Testis (tissue), 2 donors: ENCODE measurements at regions not wholly inside any gene's neighbourhood (a gene's known extent, or its start where the extent isn't known, plus 50 kb on each side); places are given as distances from the start of the nearest gene placed in this dataset.

Experiments used
- DNase-seq: peaks from one replicate; pipeline ENCODE4 v3.0.0-alpha.2; 2019
- H3K27ac ChIP-seq, 2 donors: fragments of 200-600 bp; sonication (generic); one replicate each; pipeline ENCODE4 v1.5.1; 2019
- H3K27me3 ChIP-seq: fragments of 200-600 bp; sonication (generic); one replicate; pipeline ENCODE4 v1.5.1; 2019
- H3K36me3 ChIP-seq: fragments of 200-600 bp; sonication (generic); one replicate; pipeline ENCODE4 v1.5.1; 2017; ENCODE audit warnings: low read depth; ENCODE audit errors: missing control alignments
- H3K4me1 ChIP-seq: fragments of 200-600 bp; sonication (generic); one replicate; pipeline ENCODE4 v1.5.1; 2019
- H3K4me3 ChIP-seq, 2 donors: fragments of 200-600 bp; sonication (generic); one replicate each; pipeline ENCODE4 v1.5.1; 2017 to 2019
- H3K9me3 ChIP-seq: fragments of 200-600 bp; sonication (generic); one replicate; pipeline ENCODE4 v1.5.1; 2017
- CTCF ChIP-seq, 3 experiments: fragments of 450-650 bp in 2 of 3; fragments of 200-600 bp in 1 of 3; sonication (generic) in 1 of 3; IDR thresholded peaks; one replicate each; pipeline ENCODE4 v1.5.1; 2016 to 2019; ENCODE audit warnings: antibody characterized with exemption in 3 of 3, mild to moderate bottlenecking in 2 of 3, moderate library complexity in 1 of 3
- POLR2A ChIP-seq: fragments of 450-650 bp; IDR thresholded peaks from one replicate; pipeline ENCODE4 v1.6.1; 2017; ENCODE audit warnings: antibody characterized with exemption, mild to moderate bottlenecking, moderate library complexity
- WGBS, 2 donors: methylation state at CpG; one replicate each; pipeline ENCODE4 v1.1.5; 2018; 5-methylcytosine and 5-hydroxymethylcytosine counted together
- intact Hi-C: fragments of 100-400 bp; cut with DNase I; formaldehyde crosslinking; loops from one replicate; pipeline ENCODE4 v1.15.1; 2023; ENCODE audit warnings: low total_unique reads

- no peak overlapping the region for H3K4me3 ChIP-seq
- no peak overlapping the region for H3K27ac ChIP-seq
- DNase-seq = no peak
- TF ChIP-seq POLR2A = no peak
- TF ChIP-seq CTCF (IDR thresholded peaks at IDR 0.05) = no peak
- intact Hi-C loops = no loop called here
- no peaks in the 10 kb centered on the region for H3K36me3 ChIP-seq
- H3K4me1 ChIP-seq = no peaks in the 10 kb centered on the region
- H3K9me3 ChIP-seq = no peaks in the 10 kb centered on the region
- no peaks in the 10 kb centered on the region for H3K27me3 ChIP-seq
- WGBS, 2 donors = 58 to 72% methylated on average over 2 of the region's 2 CpGs
These were observed 549.7 kb upstream of the PLXNA2 start for GRCh38 chr1:208793861-208794345.

- DNase-seq = no peak
These were observed 555.0 kb upstream of the PLXNA2 start for GRCh38 chr1:208799186-208799585.

GRCh38 chr1:208803011-208803811, 559.0 kb upstream of the PLXNA2 start:
- Histone ChIP-seq H3K4me3 (no peak overlapping the region), H3K9me3 (no peaks in the 10 kb centered on the region), H3K27ac (no peak overlapping the region), H3K36me3 (no peaks in the 10 kb centered on the region), H3K4me1 (no peaks in the 10 kb centered on the region), H3K27me3 (no peaks in the 10 kb centered on the region)
- intact Hi-C loops = no loop called here
- no peak for DNase-seq
- WGBS, 2 donors = 38 to 45% methylated on average over 9 of the region's 9 CpGs
- TF ChIP-seq POLR2A = no peak
- TF ChIP-seq CTCF (IDR thresholded peaks at IDR 0.05) = no peak

More at GRCh38 chr1:208799186-208799585, 555.0 kb upstream of the PLXNA2 start:
- H3K27ac ChIP-seq = no peak overlapping the region
- 89 to 92% methylated on average over 1 of the region's 1 CpG for WGBS, 2 donors
- H3K27me3 ChIP-seq = no peaks in the 10 kb centered on the region
- no peaks in the 10 kb centered on the region for H3K4me1 ChIP-seq
- no peak for TF ChIP-seq POLR2A
- TF ChIP-seq CTCF (IDR thresholded peaks at IDR 0.05) = no peak
- no peaks in the 10 kb centered on the region for H3K36me3 ChIP-seq
- H3K9me3 ChIP-seq = no peaks in the 10 kb centered on the region
- H3K4me3 ChIP-seq = no peak overlapping the region
- intact Hi-C loops = no loop called here

GRCh38 chr1:208807446-208808127, 563.4 kb upstream of the PLXNA2 start:
- H3K36me3 ChIP-seq = no peaks in the 10 kb centered on the region
- H3K9me3 ChIP-seq = no peaks in the 10 kb centered on the region
- H3K4me3 ChIP-seq = no peak overlapping the region
- 77 to 83% methylated on average over 4 of the region's 4 CpGs for WGBS, 2 donors
- H3K27me3 ChIP-seq = no peaks in the 10 kb centered on the region
- intact Hi-C loops = no loop called here
- no peak overlapping the region for H3K27ac ChIP-seq
- TF ChIP-seq POLR2A (no peak), CTCF (IDR thresholded peaks at IDR 0.05) (no peak)
- H3K4me1 ChIP-seq = no peaks in the 10 kb centered on the region
- no peak for DNase-seq
